HepG2 (cell line): ENCODE measurements at regions not wholly inside any gene's neighbourhood (a gene's known extent, or its start where the extent isn't known, plus 50 kb on each side); places are given as distances from the start of the nearest gene placed in this dataset.

ENCODE experiments used
- ATAC-seq: fragments of 200-7000 bp; cut with Tn5 transposase; 3 replicates; pipeline ENCODE4 v1.9.1; 2020; ENCODE audit warnings: mild to moderate bottlenecking, moderate library complexity
- BruUV-seq: library from RNA; stranded (reverse); fragments of 400-500 nt; replicated peaks from 2 replicates; lab custom pipeline; 2021; lab: Mats Ljungman, UMichigan
- CTCF ChIA-PET: fragments of 300-600 bp; formaldehyde crosslinking; extraction: SDS; loops from one replicate; lab custom pipeline; 2021; ENCODE audit warnings: low total read pairs, inconsistent platforms, low intra/inter-chr PET ratio; lab: Yijun Ruan, JAX
- POLR2A ChIA-PET: fragments of 350-600 bp; sonication (Branson Sonifier 250); formaldehyde crosslinking; loops from one replicate; lab custom pipeline; 2020; ENCODE audit warnings: antibody characterized with exemption, inconsistent platforms; lab: Yijun Ruan, JAX
- DNase-seq: peaks from one replicate; pipeline ENCODE4 v3.0.0-alpha.2; 2015; ENCODE audit warnings: low spot score
- FAIRE-seq: peaks from 3 replicates; lab custom pipeline; 2011; peaks lifted over from hg19 to GRCh38; lab: Jason Lieb, UNC
- H2AFZ ChIP-seq: one replicate; pipeline ENCODE4 v1.6.1; 2011; ENCODE audit warnings: low read length, inconsistent platforms
- H3K27ac ChIP-seq: fragments of 300-600 bp; 3 replicates; pipeline ENCODE4 v1.8.0; 2011; ENCODE audit warnings: mixed run types, mild to moderate bottlenecking, mixed read lengths, low read length, inconsistent platforms; ENCODE audit not compliant: insufficient read depth; ENCODE audit errors: extremely low read length
- H3K27me3 ChIP-seq, 2 experiments: fragments of 200-600 bp in 1 of 2; 2 replicates in 1 of 2; 3 replicates in 1 of 2; pipeline versions ENCODE4 v1.6.0 to v1.8.0; 2011; ENCODE audit warnings: low read length in 2 of 2, mild to moderate bottlenecking in 2 of 2, moderate library complexity in 2 of 2, inconsistent platforms in 1 of 2; ENCODE audit not compliant: insufficient read depth in 2 of 2, control insufficient read depth in 1 of 2
- H3K36me3 ChIP-seq, 2 experiments: fragments of 200-600 bp in 1 of 2; replicated peaks in 1 of 2; 2 replicates in 1 of 2; 3 replicates in 1 of 2; pipeline versions ENCODE4 v1.5.1 to v1.8.0; 2011; ENCODE audit warnings: low read length in 2 of 2, inconsistent platforms in 1 of 2; ENCODE audit not compliant: insufficient read depth in 2 of 2, control insufficient read depth in 1 of 2
- H3K4me1 ChIP-seq: 2 replicates; pipeline ENCODE4 v1.5.1; 2012; ENCODE audit warnings: low read length, inconsistent platforms; ENCODE audit not compliant: insufficient read depth
- H3K4me2 ChIP-seq: 2 replicates; pipeline ENCODE4 v1.6.0; 2011; ENCODE audit warnings: low read depth, low read length, inconsistent platforms
- H3K4me3 ChIP-seq, 3 experiments: fragments of 200-600 bp in 1 of 3; sonication (generic), shearing (Covaris generic) in 1 of 3; replicated peaks in 1 of 3; 2 replicates each; pipeline ENCODE4 v1.5.1; 2011 to 2016; ENCODE audit warnings: low read length in 3 of 3, inconsistent platforms in 2 of 3, low read depth in 2 of 3, mild to moderate bottlenecking in 2 of 3, control low read depth in 1 of 3, mixed read lengths in 1 of 3; ENCODE audit not compliant: insufficient read depth in 1 of 3
- H3K79me2 ChIP-seq: one replicate; pipeline ENCODE4 v1.6.1; 2011; ENCODE audit warnings: low read length, inconsistent platforms; ENCODE audit not compliant: insufficient read depth
- H3K9ac ChIP-seq: 2 replicates; pipeline ENCODE4 v1.6.0; 2011; ENCODE audit warnings: mild to moderate bottlenecking, low read depth, low read length, inconsistent platforms; ENCODE audit not compliant: insufficient read depth
- H3K9me3 ChIP-seq: 2 replicates; pipeline ENCODE4 v1.5.1; 2012; ENCODE audit warnings: mild to moderate bottlenecking, low read length
- H4K20me1 ChIP-seq: 2 replicates; pipeline ENCODE4 v1.6.0; 2011; ENCODE audit warnings: inconsistent platforms, mild to moderate bottlenecking, low read length, moderate library complexity; ENCODE audit not compliant: insufficient read depth
- MBNL3 ChIP-seq: fragments of 250-450 bp; sonication (Bioruptor Pico); conservative IDR thresholded peaks from 2 replicates; pipeline ENCODE4 v1.8.0; 2022; ENCODE audit warnings: mild to moderate bottlenecking, inconsistent platforms
- RNF219 ChIP-seq: sonication (generic); formaldehyde crosslinking; IDR thresholded peaks from 2 replicates; pipeline ENCODE4 v1.5.0; 2020; ENCODE audit warnings: mild to moderate bottlenecking, missing genetic modification reagents
- TFE3 ChIP-seq: IDR thresholded peaks from 2 replicates; pipeline ENCODE4 v1.6.1; 2016
- ZNF142 ChIP-seq: sonication (generic); formaldehyde crosslinking; IDR thresholded peaks from 2 replicates; pipeline ENCODE4 v1.4.0; 2020; ENCODE audit warnings: missing genetic modification reagents
- WGBS: methylation state at CpG from one replicate; pipeline ENCODE4 v1.1.6; 2017; ENCODE audit warnings: low lambda C conversion rate; 5-methylcytosine and 5-hydroxymethylcytosine counted together
- in situ Hi-C: cut with HindIII; loops from 2 replicates; pipeline ENCODE4 v1.10.0; 2017; ENCODE audit warnings: low pct_unique_long_range_greater_than_20kb; ENCODE audit not compliant: extremely low pct_ligation_motif_present
- intact Hi-C: fragments of 100-400 bp; cut with micrococcal nuclease; formaldehyde crosslinking; loops from one replicate; pipeline ENCODE4 v1.10.0; 2022; ENCODE audit not compliant: unreplicated experiment

- TF ChIP-seq RNF219 (CRISPR knock-in tag) = no peak
Measured at GRCh38 chr2:137834760-137835379, 129.4 kb upstream of the HNMT start (continued).

GRCh38 chr2:137836671-137837070, 127.6 kb upstream of the HNMT start:
- no peaks in the 10 kb centered on the region for H4K20me1 ChIP-seq
- no peak overlapping the region for H3K4me2 ChIP-seq
- POLR2A ChIA-PET = no interaction called here
- CTCF ChIA-PET = no interaction called here
- intact Hi-C loops (loop anchor here (5.0 kb wide), 1 partner anchor 664 kb away; no protein-coding TSS in a partner anchor), in situ Hi-C loops (loop anchor here (5.0 kb wide), 3 partner anchors 369 to 1414 kb away; no protein-coding TSS in a partner anchor)
- no peaks in the 10 kb centered on the region for H3K79me2 ChIP-seq
- H2AFZ ChIP-seq = no peak overlapping the region
- no peaks in the 10 kb centered on the region for H3K36me3 ChIP-seq
- H3K4me1 ChIP-seq = no peaks in the 10 kb centered on the region
- no peaks in the 10 kb centered on the region; a peak in 1 of 5 replicates for H3K27me3 ChIP-seq
- H3K4me3 ChIP-seq = no peak overlapping the region
- H3K9me3 ChIP-seq = no peaks in the 10 kb centered on the region
- FAIRE-seq (no peak), DNase-seq (no peak), ATAC-seq (no peak)
- TF ChIP-seq MBNL3 (CRISPR knock-in tag) = no peak
- TF ChIP-seq TFE3 (CRISPR knock-in tag) = no peak
- TF ChIP-seq ZNF142 = no peak
- no TSS peak for BruUV-seq
- H3K27ac ChIP-seq = no peak overlapping the region
- WGBS = 16% methylated on average over 3 of the region's 3 CpGs
- no peak overlapping the region for H3K9ac ChIP-seq
